Head of caudate nucleus (tissue), 42 donors: ENCODE measurements at regions not wholly inside any gene's neighbourhood (a gene's known extent, or its start where the extent isn't known, plus 50 kb on each side); places are given as distances from the start of the nearest gene placed in this dataset.
"Not testable (repeated sequence)": the region's sequence is repeated elsewhere in the genome, so short reads cannot be mapped to it uniquely, and the experiment has no call there.

Experiments used
- DNase-seq, 42 donors: peaks; one replicate each; pipeline versions ENCODE4 v3.0.0 to v3.0.0-alpha.2; 2020 to 2021; ENCODE audit warnings: mixed read lengths in 7 of 42
- intact Hi-C: fragments of 100-400 bp; cut with DNase I; formaldehyde crosslinking; loops from one replicate; pipeline ENCODE4 v1.15.0; 2022

DNA sequence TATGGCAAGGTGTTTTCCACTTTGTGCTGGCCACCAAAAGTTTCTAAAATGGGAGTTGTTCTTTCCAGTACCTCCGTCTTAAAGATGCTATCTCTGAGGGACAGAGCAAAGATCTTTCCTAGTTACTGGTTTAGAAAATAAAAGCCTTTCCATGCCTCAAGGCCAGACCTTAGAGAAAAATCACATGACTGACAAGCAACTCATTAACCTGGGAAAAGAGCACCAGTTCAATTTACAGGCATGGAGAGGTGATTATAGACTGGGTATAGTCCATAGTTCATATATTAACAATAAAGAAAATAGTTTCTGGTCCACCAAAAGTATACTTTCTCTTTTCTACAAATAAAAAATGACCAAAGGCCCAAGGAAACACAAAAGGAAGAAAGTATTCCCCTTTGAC is 230.7 kb downstream of the TOX3 start:
- DNase-seq, result no peak
- intact Hi-C loops, result no loop called here

DNA sequence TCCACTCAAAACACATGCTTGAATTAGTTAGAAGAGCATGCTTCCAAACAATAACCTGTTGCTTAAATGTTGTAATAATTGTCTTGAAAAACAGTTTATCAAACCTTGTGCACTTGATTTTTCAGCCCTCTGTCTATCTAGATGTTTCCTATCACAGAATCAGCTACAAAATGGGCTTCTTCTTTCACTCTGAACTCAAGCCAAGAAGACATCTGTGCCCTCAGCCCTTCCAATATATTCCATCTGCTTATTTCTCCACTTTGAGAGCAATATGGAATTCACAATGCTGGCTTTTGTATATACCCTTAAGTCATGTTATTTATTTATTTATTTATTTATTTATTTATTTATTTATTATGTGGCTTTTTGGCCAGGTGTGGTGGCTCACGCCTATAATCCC is 234.2 kb downstream of the TOX3 start:
- DNase-seq, result no peak
- intact Hi-C loops, result no loop called here

DNA sequence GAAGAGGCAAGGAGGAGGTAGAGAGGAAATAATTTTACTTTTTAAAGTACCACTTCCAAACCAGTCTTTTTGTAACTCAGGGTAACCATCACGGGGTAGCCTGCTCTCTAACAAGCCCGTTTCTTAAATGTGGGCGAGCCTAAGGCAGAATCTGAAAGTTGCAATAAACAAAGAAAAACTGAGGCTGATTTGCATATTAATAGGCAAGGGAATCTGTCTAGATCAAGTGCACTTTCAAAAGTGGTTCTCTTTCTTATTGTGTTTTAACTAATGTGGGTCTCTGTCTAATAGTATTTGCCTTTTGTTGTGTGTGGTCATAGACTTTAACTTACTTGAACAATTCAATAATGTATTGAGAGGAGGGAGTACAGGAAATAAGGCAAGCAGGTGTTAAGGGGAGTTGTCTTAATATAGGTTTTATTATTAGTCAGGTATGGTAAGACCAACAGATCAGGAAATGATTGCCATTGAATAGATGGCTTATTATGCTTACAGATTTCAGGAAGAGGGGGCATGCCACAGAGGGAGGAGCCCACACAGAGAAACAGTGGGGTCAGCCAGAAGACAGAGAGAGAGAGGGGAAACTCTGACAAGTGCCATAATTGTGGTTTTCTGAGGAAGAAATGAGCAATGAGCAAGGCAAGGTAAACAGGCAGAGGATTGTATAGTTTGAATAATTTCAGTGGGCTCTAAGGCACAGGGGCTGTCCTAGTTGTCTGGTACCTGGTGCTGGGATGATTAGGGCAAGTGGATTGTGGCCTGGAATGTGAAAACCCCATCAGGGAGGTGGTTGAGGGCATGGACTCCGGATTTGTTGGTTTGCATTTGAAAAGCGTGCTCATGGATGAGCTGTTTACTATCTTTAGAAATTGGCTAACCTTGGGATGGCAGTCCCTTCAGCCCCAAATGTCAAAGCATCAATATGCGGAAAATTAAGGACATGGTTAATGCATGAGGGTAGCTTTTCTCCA is 237.2 kb downstream of the TOX3 start:
- no peak for DNase-seq
- intact Hi-C loops, result no loop called here

DNA sequence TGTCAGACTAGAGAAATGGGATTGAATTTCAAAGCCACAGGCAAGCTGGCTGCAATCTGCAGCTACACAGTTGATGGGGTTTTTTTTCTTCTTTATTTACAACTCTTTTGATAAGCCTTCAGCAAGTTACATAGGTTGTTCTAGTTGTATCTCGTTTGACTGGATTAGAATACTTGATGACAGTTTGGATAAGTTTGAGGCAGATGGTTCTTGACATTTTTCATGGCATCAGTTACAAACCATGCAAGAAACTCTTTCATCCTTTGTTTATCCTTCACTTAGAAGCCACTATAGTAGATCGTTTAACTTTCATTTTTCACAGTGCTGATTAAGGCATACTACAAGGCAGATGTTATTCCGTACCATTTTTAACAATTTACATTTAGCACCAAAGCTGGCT is 238.9 kb downstream of the TOX3 start:
- DNase-seq, result no peak
- intact Hi-C loops, result no loop called here

DNA sequence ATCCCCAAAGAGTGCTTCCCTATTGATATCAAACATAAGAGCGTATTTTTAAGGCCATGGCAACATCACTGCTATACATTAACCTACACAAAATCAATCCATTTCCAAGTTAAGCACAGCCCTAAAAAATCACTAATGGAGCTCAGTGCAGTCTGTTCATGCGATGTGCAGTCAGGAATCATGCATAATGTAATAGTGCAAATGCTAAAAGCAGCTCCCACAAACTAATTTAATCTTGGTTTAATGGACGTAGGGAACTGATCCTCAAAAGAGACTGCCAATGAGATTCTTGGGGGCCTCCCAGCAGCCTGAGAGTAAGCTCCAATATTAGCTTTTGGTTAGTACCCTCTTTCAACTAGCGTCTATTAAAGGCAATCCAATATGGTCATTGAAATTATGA is 245.9 kb downstream of the TOX3 start:
- no peak for DNase-seq
- intact Hi-C loops, result no loop called here

DNA sequence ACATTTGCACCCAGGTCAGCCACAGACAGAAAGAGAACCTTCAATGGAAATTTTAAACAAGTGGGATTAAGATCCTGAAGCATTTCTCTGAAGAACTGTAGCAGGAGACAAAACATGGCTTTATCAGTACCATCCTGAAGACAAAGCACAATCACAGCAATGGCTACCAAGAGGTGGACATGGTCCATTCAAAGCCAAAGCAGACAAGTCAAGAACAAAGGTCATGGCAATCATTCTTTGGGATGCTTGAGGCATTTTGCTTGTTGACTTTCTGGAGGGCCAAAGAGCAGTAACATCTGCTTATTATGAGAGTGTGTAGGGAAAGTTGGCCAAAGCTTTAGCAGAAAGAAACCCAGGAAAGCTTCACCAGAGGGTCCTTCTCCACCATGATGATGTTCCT is 248.2 kb downstream of the TOX3 start:
- DNase-seq, result no peak

DNA sequence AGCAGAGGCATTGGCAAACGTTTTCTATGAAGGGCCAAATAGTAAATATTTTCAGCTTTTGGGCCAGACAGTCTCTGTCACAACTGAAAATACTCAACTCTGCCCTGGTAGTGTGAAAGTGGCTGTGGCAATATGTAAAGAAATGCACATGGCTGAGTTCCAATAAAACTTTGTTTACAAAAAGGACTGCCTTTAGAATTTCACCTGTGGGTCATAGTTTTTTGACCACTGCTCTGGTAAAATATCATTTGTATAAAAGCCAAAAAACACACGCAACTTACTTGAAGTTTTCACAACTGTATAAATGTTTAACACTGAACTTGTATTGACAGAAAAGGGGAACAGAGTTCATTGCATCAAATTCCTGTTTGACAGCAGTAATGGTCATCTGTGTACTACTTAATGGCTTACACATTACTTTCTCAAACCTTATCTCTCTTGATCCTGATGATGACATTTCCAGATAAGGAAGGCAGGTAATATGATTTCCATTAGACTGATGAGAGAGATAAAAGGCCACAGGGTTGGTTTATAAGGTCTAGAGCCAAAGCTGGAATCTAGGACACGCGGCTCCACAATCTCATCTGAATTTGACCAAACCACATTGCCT is 250.1 kb downstream of the TOX3 start:
- DNase-seq, intact Hi-C loops: not testable (repeated sequence)

More for the DNA sequence above, 248.2 kb downstream of the TOX3 start:
- intact Hi-C loops, result no loop called here

DNA sequence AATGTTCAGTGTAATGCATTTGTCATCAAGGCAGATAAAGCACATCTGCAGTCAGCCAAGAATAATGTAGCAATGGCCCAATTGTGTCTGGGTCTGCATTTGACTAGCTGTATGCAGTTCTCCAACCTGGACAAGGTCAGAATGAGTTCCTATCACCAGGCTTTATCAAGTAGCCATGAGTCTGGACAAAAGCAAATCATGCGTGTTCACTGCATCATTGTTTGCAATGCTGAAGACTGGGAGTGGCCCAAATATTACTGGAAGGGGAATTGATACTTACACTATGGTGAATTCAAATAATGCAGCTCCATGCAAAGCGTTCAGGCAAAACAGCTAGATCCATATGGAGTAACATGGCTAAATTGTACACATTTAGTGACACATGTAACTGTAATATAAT is 250.9 kb downstream of the TOX3 start:
- no peak for DNase-seq
- intact Hi-C loops, result no loop called here

DNA sequence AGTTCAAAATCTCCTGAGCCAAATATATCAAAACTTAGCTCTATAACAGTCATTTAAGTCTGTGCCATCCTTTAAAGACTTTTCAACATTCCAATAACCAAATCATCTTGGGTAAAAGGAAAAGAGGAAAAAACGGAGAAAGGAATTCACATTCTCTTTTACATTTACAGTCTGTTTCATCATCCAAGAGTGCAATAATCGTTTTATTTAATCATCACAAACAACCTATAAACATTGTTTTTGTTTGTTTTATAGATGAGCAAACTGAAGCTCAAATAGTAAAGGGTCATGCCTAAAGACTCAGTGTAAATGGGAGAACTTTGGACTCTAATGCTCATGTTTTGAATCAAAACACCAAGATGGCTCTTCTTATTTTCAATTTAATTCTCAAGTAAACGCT is 252.3 kb downstream of the TOX3 start:
- DNase-seq, result no peak
- intact Hi-C loops, result no loop called here

DNA sequence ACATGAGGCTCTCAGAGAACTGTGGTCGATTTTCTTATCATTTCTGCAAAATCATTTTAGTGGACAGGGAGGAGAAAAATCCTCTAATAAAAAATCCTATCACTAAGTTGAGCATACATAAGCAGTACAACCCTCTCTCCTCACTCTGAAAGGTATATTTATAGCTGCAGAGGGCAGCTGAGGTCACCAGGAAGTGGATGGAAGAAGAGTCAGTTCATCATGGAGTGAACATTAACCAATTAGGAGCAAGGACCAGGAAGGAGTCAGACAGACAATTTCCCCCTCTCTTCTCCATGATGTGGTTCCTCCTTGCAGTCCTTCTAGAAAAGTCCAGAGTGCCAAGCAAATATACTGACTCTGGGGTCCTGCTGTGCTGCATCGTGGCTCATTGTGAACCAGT is 253.7 kb downstream of the TOX3 start:
- intact Hi-C loops, result no loop called here
- DNase-seq, result no peak

DNA sequence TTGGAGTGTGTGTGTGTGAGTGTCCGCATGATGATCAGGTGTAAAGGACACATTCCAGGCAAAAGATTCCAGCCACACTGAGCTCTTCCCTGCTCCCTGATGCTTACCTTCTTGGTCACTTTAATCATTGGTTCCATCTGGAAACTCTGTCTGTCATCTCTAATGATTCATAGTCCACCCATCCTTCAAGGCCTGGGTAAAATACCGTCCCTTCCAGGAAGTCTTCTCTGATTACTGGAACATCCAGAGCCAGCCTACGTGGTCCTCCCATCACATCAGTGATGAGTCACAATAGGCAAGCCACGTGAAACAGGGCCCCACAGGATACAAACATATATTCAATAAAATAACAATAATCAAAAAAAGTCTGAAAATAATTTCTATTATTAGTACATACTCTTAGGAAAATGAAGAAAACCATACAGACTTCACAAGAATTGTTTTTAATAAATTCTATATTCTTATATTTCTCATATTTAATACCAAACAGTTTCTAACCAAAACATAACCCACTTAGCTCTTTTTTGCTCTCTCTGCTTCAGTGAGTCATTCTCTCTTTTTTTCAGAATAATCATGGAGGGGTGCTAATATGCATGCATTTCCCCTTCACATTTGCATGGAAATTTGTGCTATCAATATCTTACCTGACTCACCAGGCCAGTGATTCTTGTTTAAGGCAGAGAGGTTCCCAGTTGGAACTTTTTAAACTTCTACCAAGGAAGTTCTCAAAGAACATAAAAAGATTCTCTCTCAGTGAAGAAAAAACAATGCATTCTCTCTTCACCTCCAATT is 263.2 kb downstream of the TOX3 start:
- DNase-seq, result no peak
- intact Hi-C loops, result no loop called here

DNA sequence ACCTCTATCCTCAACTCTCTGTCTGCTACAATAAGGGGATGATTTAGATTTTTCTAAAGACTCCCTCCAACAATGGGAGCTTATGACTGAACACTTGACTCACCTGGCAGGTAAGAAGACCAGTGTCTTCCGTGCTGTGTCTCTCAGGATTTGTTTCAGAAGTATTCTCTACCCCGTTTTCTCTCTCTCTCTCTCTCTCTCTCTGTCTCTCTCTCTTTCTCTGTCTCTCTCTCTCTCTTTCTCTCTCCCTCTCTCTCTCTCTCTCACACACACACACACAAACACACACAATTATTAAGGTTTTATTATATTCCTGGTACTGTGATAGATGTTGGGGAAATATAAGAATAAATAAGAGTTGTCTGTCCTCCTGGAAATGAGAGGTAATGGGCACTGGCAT is 263.9 kb downstream of the TOX3 start:
- intact Hi-C loops, result no loop called here

DNA sequence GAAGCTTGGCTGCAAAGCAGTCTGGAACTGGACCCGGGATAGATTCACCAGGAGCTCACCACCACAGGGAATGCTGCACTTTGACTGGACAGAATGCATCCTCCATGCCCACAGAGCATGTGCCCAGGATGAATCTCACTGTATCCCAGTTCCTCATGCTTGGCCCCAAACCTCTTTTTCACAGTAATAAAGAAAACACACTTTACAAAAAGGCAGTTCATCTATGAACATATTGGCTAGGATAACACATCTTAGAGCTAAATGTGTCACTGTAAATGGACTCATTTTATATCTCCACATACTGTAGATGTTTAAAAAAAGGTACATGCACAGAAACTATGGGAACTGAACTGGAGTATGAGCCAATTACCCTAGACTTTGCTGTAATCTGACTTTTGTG is 266.9 kb downstream of the TOX3 start:
- no peak for DNase-seq
- intact Hi-C loops, result no loop called here

More for the DNA sequence above, 263.9 kb downstream of the TOX3 start:
- no peak for DNase-seq

DNA sequence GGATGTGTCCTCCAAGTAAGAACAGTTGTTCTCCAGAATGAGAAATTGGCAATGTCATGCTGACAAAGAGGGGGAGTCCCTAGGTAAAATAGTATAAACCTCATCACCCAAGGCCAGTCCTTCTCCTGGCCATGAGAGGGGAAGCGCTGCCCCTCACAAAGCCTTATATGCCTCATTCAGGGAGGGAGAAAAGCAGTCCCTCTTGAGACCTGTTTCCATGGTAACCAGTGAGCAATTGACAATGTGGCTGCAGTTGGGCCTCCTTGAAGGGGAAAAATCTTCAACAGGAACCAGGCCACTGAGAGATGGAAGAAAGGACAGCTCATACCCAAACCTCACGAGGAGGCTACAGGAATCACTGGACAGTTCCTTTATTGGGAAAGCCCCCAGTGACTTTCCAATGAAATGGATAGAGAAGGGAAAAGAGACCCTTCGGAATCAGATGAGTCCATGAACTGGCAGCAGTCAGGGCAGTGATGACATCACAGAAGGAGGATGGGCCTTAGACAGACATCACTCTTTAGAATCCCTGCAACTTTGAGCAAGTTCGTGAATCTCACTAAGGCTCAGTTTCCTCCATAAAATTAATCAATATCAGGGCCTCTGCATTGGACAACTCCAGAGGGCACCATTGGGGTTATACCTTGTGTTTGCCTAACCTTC is 275.7 kb downstream of the TOX3 start:
- DNase-seq, result no peak
- intact Hi-C loops, result no loop called here

DNA sequence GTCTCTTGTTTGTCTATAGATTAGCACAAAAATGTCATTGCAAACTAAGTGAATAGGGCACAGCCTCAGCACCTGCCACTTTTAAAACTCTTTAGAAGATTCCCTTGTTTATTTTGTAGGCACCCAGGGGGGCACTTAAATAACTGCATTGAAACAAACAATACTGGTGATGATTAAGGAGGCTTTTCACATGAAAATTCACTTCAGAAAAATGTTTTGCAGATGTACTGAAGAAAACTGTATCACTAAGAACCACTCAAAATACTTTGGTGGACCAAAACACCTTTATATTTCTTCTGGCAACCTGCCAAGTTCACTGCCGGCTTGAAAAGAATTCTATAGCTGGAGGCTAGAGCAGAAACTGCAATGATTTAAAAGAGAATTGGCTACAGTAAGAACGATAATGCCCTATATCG is 281.5 kb downstream of the TOX3 start:
- no peak for DNase-seq

DNA sequence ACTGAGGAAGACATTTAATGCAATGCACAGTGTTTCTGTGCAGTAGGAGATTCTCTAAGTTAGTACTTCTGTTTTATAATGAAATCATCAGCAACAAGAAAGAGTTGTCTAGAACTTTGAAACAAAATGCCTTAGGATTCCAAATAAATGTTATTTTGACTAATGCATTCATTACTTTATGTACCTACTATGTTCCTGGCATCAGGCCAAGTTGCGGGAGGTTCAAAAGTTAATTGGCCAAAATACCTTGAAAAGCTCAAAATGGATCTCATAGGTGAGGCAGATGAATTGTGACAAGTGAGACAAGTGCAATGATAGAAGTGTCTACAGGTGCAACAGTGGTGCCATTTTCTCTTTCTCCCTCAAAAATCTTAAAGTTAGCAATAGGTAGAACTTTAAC is 289.4 kb downstream of the TOX3 start:
- intact Hi-C loops, result no loop called here
- DNase-seq, result no peak

More for the DNA sequence above, 281.5 kb downstream of the TOX3 start:
- intact Hi-C loops, result no loop called here

DNA sequence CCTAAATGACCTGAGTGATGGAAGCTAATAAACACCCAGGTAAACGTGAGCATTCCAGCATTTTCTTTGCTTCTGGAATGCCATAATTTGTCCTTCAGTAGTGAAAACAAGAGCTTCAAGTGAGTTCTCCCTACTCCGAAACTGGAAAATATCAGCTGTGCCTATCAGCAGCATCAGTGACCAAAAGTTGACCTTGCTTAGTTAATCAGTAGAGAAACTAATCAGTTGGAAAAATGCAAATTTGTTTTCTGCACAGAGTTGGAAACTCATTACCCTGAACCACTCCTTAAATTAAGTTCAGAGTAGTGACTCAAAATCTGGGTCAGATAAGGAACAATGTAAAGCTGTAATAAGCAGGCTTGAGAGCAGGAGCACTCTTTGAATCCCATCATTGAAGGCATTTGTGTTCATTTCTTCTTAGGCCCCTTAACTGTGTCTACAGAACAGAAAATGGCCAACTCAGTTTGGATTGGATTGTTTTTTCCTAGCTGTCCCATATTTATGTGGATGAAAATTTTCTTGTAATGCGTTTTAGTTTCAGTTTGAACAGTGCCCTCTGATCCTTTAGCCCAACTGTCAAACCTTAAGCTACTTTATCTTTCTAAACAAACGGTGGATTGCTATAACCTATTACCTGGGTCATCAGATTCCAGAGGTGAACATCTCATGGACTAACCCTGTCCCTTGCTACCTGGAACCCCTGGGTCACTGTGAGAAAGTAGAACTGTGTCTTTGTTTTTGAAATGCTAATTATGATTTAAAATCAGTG is 290.4 kb downstream of the TOX3 start:
- intact Hi-C loops, result no loop called here
- no peak for DNase-seq

DNA sequence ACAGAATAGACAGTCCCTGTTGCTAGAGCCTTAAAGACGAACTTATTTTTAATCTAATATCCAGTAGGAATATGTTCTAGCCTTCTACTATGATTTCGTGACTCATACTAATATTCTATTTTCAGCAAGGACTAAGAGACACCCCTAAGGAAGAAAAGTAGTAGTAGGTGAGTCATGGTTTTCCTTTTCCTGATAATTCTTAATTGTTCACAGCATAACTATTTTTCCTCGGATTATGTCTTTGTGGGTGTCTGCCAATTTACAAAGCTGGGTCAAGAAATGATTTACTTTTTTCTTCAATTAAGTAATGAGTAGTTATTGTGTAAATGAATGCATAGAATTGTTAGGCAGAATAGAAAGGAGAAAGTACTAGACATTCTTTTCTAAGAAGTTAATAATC is 292.2 kb downstream of the TOX3 start:
- intact Hi-C loops, result no loop called here
- DNase-seq, result no peak

DNA sequence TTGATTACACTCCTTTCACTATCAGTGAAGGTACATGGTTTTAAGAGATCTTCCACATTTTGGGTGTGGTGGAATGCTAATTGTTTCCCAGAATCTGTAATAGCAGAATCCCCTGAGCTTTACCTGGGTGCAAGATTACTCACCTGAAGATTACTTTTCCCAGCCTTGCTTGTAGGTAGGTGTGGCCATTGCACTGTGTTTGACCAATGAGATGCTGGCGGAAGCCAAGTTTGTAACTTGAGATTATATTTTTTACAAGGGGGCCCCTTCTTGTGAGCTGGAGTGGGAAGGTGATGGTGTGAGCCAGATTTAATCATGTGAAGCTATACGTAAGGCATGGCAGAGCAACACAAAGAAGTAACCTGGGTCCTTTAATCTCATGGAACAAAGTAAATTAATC is 294.3 kb downstream of the TOX3 start:
- intact Hi-C loops, result no loop called here
- no peak for DNase-seq
